Gastroesophageal sphincter (tissue), 2 donors: ENCODE measurements at regions not wholly inside any gene's neighbourhood (a gene's known extent, or its start where the extent isn't known, plus 50 kb on each side); places are given as distances from the start of the nearest gene placed in this dataset.

Experiments used
- POLR2A ChIP-seq, 2 donors: fragments of 450-650 bp; IDR thresholded peaks; one replicate each; pipeline ENCODE4 v1.6.1; 2017; ENCODE audit warnings: antibody characterized with exemption in 2 of 2, mild to moderate bottlenecking in 2 of 2, moderate library complexity in 1 of 2
- POLR2AphosphoS5 ChIP-seq: sonication (generic); formaldehyde crosslinking; IDR thresholded peaks from one replicate; pipeline ENCODE4 v1.6.1; 2017; ENCODE audit warnings: antibody characterized with exemption

- TF ChIP-seq POLR2AphosphoS5: no peak
- TF ChIP-seq POLR2A (IDR thresholded peaks at IDR 0.05): no peak
Observed at GRCh38 chr5:54363669-54364068, 53.3 kb upstream of the ARL15 start.
